Astrocyte (in vitro differentiated cells and primary cell): ENCODE measurements at regions not wholly inside any gene's neighbourhood (a gene's known extent, or its start where the extent isn't known, plus 50 kb on each side); places are given as distances from the start of the nearest gene placed in this dataset.

ENCODE experiments used
- DNase-seq: peaks from one replicate; pipeline ENCODE4 v3.0.0-alpha.2; 2010; ENCODE audit warnings: low read depth
- FAIRE-seq: peaks from 2 replicates; lab custom pipeline; 2011; peaks lifted over from hg19 to GRCh38; lab: Jason Lieb, UNC
- H2AFZ ChIP-seq: 2 replicates; pipeline ENCODE4 v1.6.0; 2012; ENCODE audit warnings: low read depth, low read length, inconsistent platforms
- H3K27ac ChIP-seq: 2 replicates; pipeline ENCODE4 v1.5.1; 2011; ENCODE audit warnings: low read depth, low read length, inconsistent platforms
- H3K27me3 ChIP-seq: 2 replicates; pipeline ENCODE4 v1.6.0; 2011; ENCODE audit warnings: low read length, inconsistent platforms; ENCODE audit not compliant: insufficient read depth
- H3K36me3 ChIP-seq: 2 replicates; pipeline ENCODE4 v1.5.1; 2011; ENCODE audit warnings: low read length, inconsistent platforms; ENCODE audit not compliant: insufficient read depth
- H3K4me1 ChIP-seq: 2 replicates; pipeline ENCODE4 v1.5.1; 2011; ENCODE audit warnings: low read length, inconsistent platforms; ENCODE audit not compliant: insufficient read depth
- H3K4me2 ChIP-seq: 2 replicates; pipeline ENCODE4 v1.6.0; 2012; ENCODE audit warnings: low read length, inconsistent platforms
- H3K4me3 ChIP-seq: 2 replicates; pipeline ENCODE4 v1.5.1; 2011; ENCODE audit warnings: low read depth, mild to moderate bottlenecking, low read length, inconsistent platforms; ENCODE audit not compliant: insufficient read depth
- H3K79me2 ChIP-seq: 2 replicates; pipeline ENCODE4 v1.6.0; 2012; ENCODE audit warnings: mild to moderate bottlenecking, low read length, inconsistent platforms; ENCODE audit not compliant: insufficient read depth
- H3K9ac ChIP-seq: 2 replicates; pipeline ENCODE4 v1.6.0; 2012; ENCODE audit warnings: mild to moderate bottlenecking, low read length, inconsistent platforms
- H3K9me3 ChIP-seq: 2 replicates; pipeline ENCODE4 v1.5.1; 2012; ENCODE audit warnings: low read depth, mild to moderate bottlenecking, low read length, inconsistent platforms; ENCODE audit not compliant: insufficient read depth
- H4K20me1 ChIP-seq: 2 replicates; pipeline ENCODE4 v1.6.0; 2012; ENCODE audit warnings: low read length, inconsistent platforms; ENCODE audit not compliant: insufficient read depth
- H3K27ac Mint-ChIP-seq: one replicate; pipeline ENCODE4 v1.8.0; 2021; ENCODE audit warnings: mild to moderate bottlenecking, mixed read lengths; ENCODE audit not compliant: unreplicated experiment
- H3K27me3 Mint-ChIP-seq: one replicate; pipeline ENCODE4 v1.8.0; 2021; ENCODE audit warnings: low read depth, mixed read lengths; ENCODE audit not compliant: unreplicated experiment
- H3K36me3 Mint-ChIP-seq: one replicate; pipeline ENCODE4 v1.8.0; 2021; ENCODE audit warnings: low read depth, mixed read lengths; ENCODE audit not compliant: unreplicated experiment
- H3K4me1 Mint-ChIP-seq: one replicate; pipeline ENCODE4 v1.8.0; 2021; ENCODE audit warnings: low read depth, mixed read lengths; ENCODE audit not compliant: unreplicated experiment
- H3K4me3 Mint-ChIP-seq: one replicate; pipeline ENCODE4 v1.8.0; 2021; ENCODE audit warnings: mild to moderate bottlenecking, moderate library complexity, mixed read lengths; ENCODE audit not compliant: unreplicated experiment
- H3K9me3 Mint-ChIP-seq: one replicate; pipeline ENCODE4 v1.8.0; 2021; ENCODE audit warnings: mild to moderate bottlenecking, mixed read lengths; ENCODE audit not compliant: unreplicated experiment
- CTCF ChIP-seq: IDR thresholded peaks from 2 replicates; pipeline ENCODE4 v1.5.1; 2011; ENCODE audit warnings: low read depth, mild to moderate bottlenecking, inconsistent platforms, low read length, moderate library complexity; ENCODE audit not compliant: insufficient read depth
- EZH2 ChIP-seq: IDR thresholded peaks from 2 replicates; pipeline ENCODE4 v1.6.1; 2012; ENCODE audit warnings: mild to moderate bottlenecking, low read length, inconsistent platforms; ENCODE audit not compliant: insufficient read depth

DNA sequence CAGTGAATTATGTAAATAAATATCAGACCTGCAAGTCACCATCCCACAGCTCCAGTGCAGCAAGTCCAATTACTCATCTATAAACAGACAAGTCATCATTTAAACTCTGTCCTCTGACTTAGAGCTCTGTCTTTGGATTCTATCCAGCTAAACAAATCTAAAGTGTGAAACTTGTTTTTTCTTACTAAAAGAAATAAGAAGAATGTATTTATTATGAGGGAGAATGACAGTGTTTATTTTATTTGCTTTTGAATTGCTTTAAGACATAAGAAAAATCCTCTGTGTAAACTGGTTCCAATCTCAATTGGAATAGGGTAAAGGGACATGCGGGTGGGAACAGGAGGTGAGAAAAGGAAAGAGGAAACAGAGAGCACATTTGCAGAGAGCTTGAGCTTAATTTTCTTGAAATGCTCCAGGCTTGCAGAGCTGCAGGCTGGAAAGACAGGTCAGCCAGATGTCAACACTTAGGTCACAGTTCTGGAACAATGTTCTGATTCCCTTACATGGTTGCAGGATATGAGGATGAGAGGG lies 355.8 kb downstream of the MEIS1 start:
- no peak for FAIRE-seq
- H3K27me3 ChIP-seq: no peaks in the 10 kb centered on the region
- H4K20me1 ChIP-seq: no peaks in the 10 kb centered on the region
- DNase-seq: peak; percentile 52
- no peaks in the 10 kb centered on the region for H3K79me2 ChIP-seq
- no peaks in the 10 kb centered on the region for H3K36me3 Mint-ChIP-seq
- no peak overlapping the region for H3K27ac Mint-ChIP-seq
- H3K4me3 Mint-ChIP-seq: no peak overlapping the region
- TF ChIP-seq CTCF (no peak), EZH2 (no peak)
- H3K9ac ChIP-seq: no peak overlapping the region
- H3K36me3 ChIP-seq: no peaks in the 10 kb centered on the region
- no peaks in the 10 kb centered on the region for H3K9me3 Mint-ChIP-seq
- H3K27me3 Mint-ChIP-seq: no peaks in the 10 kb centered on the region
- no peak overlapping the region for H3K4me2 ChIP-seq
- no peaks in the 10 kb centered on the region for H3K9me3 ChIP-seq
- no peak overlapping the region for H2AFZ ChIP-seq
- H3K27ac ChIP-seq: no peak overlapping the region
- H3K4me1 Mint-ChIP-seq: peaks cover 6% of the 10 kb centered on the region
- H3K4me3 ChIP-seq: no peak overlapping the region
- H3K4me1 ChIP-seq: peaks cover 4% of the 10 kb centered on the region

DNA sequence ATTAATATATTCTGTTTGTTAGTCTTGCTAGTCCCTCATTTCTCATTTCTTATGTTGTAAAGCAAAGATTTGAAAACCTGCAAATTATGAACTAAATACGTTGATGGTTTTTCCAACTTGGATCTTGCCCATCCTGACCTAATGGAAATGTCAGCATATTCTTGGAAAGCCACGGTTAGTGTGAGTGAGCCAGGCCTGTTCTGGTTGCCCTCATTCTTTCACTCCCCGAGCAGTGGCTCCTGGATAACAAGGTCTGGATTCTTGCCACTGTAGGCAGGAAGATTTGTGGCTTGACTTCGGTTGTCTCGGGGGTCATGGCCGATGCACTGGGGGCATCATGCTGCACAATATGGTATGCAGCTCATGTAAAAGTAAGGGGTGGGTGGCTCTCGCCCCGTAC lies 359.1 kb downstream of the MEIS1 start:
- no peak overlapping the region for H3K4me3 Mint-ChIP-seq

More for the DNA sequence above, 359.1 kb downstream of the MEIS1 start:
- Mint-ChIP-seq H3K4me1 (peaks cover 6% of the 10 kb centered on the region), H3K36me3 (no peaks in the 10 kb centered on the region), H3K27ac (no peak overlapping the region), H3K27me3 (no peaks in the 10 kb centered on the region), H3K9me3 (peaks cover 3% of the 10 kb centered on the region)
- Histone ChIP-seq H3K4me1 (peaks cover 4% of the 10 kb centered on the region), H3K9ac (no peak overlapping the region), H3K79me2 (no peaks in the 10 kb centered on the region), H3K36me3 (no peaks in the 10 kb centered on the region), H3K4me2 (no peak overlapping the region), H3K4me3 (no peak overlapping the region), H4K20me1 (no peaks in the 10 kb centered on the region), H2AFZ (no peak overlapping the region), H3K9me3 (no peaks in the 10 kb centered on the region), H3K27me3 (no peaks in the 10 kb centered on the region), H3K27ac (no peak overlapping the region)
- DNase-seq: no peak
- no peak for TF ChIP-seq EZH2
- TF ChIP-seq CTCF: no peak
- no peak for FAIRE-seq
